ENCODE measurements at regions not wholly inside any gene's neighbourhood (a gene's known extent, or its start where the extent isn't known, plus 50 kb on each side); places are given as distances from the start of the nearest gene placed in this dataset.

- TF ChIP-seq CTCF (IDR thresholded peaks at IDR 0.05): no peak
- TF ChIP-seq RAD21 (conservative IDR thresholded peaks at IDR 0.05 in 1 of 2, IDR thresholded peaks at IDR 0.05 in 1 of 2): no peak
- TF ChIP-seq JUN (IDR thresholded peaks at IDR 0.05): no peak
- no peak for TF ChIP-seq RCOR1 (IDR thresholded peaks at IDR 0.05; ENCODE audit: low read depth, low read length)
- TF ChIP-seq POLR2A (IDR thresholded peaks at IDR 0.05; ENCODE audit: low read length): no peak
- no peak for TF ChIP-seq MAX (IDR thresholded peaks at IDR 0.05)
These were observed 79.3 kb upstream of the SLC25A13 start for GRCh38 chr7:96401200-96401599.

Data from A549 (cell line).